ENCODE measurements at regions not wholly inside any gene's neighbourhood (a gene's known extent, or its start where the extent isn't known, plus 50 kb on each side); places are given as distances from the start of the nearest gene placed in this dataset.
"Not testable (repeated sequence)": the region's sequence is repeated elsewhere in the genome, so short reads cannot be mapped to it uniquely, and the experiment has no call there.

DNA sequence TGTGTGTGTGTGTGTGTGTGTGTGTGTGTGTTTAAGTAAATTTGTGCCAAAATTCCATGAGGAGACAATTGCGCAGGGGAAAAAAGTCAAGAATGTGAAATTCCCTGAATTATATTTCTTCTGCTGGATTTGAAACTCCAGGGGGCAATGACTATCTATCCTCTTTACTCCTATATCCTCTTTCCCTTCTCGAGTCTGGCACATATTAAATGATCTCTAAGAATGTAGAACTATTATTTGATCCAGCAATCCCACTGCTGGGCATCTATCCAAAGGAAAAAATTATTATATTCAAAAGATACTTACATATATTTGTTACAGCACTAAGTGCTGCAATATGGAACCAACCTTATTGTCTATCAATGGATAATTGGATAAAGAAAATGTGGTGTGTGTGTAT is 350.1 kb upstream of the ADAMTS9 start:
- no peak for DNase-seq (ENCODE audit: low spot score)

- no peak for DNase-seq (ENCODE audit: low spot score)
These were observed 347.4 kb upstream of the ADAMTS9 start for GRCh38 chr3:65035246-65035645.

DNA sequence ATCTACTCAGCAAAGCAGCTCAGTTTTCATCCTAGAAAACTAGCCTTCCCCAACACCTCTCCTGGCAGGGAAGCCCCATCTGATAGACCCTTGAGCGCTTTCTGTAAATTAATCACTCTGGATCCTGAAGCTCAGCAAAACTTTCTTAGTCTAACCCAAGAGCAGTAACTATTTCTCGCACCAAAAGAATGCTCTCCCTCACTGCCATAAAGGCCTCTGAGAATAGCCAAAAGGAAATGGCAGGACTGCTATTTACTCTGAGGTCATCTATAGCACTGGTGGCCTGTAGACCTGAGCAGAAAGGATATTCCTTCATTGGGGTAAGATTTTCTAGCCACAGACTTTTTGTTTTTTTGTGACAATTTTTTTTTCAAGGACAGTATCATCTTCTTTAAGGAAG is 345.8 kb upstream of the ADAMTS9 start:
- no peak for DNase-seq (ENCODE audit: low spot score)

- DNase-seq (ENCODE audit: low spot score), result no peak
These were observed 343.2 kb upstream of the ADAMTS9 start for GRCh38 chr3:65030847-65031463.

DNA sequence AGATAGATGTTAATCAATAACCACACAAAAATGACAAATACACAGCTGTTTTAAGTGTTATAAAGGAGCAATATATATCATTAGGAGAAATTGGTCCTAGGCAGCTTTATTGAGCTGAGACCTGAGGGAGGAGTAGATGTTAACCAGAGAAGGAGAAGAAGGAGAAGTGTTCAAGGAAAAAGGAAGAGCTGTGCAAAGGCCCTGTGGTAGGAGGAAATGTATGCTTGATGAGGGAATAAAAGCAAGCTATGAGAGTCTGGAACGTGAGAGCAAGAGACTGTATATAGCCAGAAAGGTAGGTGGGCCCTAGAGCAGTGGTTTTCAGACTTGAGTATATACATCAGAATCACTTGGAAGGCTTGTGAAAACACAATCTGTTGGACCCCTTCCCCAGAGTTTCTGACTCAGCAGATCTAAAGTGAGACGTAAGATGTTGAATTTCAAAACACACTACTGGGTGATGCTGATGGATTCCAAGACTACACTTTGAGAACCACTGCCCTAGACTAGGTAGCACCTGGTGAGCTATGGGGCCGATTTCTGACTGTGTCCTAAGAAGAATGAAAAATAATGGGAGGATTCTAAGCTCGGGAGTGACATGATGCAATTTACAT is 342.3 kb upstream of the ADAMTS9 start:
- no peak for DNase-seq (ENCODE audit: low spot score)

DNA sequence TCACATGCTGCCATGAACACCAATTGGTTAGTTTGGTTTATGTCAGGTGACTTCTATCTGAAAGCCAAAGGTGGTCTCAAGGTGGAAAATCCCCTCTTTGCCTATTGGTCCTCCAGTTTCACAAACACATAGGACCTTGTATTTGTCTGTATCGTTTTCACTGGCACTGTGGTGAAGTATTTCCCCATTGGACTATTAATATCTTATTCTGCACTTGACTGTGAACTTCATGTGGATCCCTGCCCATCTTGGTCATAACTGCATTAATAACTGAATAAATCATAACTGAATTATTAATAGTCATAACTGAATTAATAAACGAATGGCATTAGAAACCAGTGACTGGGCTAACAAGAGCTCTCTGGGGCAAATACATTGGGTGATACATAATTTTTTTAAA is 341.3 kb upstream of the ADAMTS9 start:
- no peak for DNase-seq (ENCODE audit: low spot score)

DNA sequence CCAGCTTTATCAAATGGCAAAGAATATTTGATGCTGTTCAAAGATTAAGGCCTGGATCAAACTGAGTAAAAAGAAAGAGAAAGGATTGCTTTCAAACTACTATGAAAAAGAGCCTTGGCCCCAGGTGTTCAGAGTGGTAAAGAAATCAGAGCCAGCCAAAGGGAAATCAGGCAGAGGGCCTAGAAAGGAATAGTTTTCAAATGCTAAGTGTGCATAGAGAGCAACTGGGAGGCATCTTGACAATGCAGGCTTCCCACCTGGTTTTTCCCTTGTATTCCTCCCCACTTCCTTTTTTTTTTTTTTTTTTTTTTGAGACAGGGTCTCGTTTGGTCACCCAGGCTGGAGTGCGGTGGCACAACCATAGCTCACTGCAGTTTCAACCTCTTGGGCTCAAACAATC is 340.2 kb upstream of the ADAMTS9 start:
- DNase-seq (ENCODE audit: low spot score), result no peak

GRCh38 chr3:65027335-65027734 is 339.5 kb upstream of the ADAMTS9 start:
- no peak for DNase-seq (ENCODE audit: low spot score)

DNA sequence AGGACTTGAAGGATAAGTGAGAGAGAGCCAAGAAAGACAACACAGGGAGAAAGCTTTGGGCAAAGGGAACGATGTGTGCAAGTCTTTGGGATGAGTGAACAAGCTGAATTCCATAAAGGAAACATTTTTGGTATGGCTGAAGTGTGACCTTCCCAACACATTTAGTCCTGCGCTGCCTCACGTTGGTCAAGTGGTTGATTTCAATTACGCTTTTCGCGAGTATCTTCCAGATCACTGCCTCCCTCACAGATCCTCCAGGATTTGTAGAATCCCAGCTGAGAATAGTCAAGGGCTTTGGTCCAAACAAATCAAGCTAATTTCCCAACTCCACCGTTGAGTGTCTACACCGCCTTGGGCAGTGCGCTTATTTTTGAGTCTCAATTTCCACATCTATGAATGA is 338.4 kb upstream of the ADAMTS9 start:
- DNase-seq (ENCODE audit: low spot score), result no peak

- no peak for DNase-seq (ENCODE audit: low spot score)
These were observed 336.3 kb upstream of the ADAMTS9 start for GRCh38 chr3:65024148-65024547.

DNA sequence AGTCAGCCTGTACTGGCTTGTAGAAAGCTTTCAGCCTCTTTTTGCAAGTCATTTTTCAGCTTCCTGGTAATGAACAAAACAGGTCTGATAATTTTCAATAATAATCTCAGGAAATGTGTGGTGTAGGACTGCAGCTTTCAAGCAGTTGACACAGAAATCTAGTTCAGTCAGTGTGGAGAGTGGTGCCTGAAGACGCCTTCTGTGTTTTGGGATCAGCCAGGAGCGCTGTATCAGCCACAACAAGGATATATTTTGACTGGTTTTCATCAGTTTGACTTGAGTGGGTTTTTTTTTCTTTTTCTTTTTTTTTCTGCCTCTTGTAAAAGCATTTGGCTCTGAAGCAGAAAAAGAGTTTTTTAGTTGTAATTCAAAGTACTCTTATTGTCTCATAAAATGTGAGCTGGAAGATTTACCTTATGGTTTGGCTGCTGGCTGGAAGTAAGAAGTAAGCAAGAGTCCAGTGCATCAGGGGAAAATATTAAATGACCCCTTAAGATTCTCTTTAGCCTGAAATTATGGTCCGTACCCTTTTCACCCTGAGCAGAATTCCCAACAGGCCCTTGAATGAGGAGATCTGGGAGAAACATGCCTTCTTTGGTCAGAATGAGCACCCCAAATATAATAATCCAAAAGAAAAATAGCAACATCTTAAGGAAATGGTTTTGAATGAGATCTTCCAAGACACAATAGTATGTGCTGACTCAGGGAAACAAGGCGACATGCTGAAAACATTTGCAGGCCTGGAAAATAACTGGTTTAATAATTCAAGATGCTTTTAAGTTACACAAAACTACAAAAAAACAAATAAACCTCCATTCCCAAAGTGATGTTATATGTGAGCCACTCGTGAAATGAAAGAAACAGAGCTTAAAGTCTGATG is 332.7 kb upstream of the ADAMTS9 start:
- DNase-seq (ENCODE audit: low spot score), result no peak

DNA sequence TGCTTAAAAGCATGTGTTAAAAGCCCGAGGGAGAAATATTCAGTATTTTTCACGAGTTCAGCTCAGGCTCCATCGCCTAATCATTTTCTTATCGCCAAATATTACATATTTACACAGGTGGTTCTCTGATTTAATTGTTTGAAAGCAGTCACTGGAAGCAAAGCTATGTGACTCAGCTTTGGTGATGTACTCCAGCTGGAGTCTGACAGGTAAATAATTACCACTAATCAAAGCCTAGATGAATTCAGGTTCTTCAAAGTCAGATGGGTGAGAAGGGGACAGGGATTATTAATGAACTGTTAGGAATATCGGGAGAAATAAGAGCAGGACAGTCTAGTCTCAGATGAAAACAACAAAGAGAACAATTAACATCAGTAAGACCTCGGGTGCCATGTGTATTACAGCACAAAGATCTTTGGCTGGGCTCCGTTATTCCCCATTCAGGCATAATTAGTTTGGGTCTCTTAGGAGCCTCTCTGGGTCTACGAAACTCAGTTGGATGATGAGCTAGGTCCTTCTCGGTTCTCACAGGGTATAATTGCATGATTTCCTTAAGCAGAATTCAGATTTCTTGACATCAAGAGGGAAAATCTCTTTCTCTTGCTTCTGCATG is 331.7 kb upstream of the ADAMTS9 start:
- no peak for DNase-seq (ENCODE audit: low spot score)

GRCh38 chr3:65018801-65019200 is 331.0 kb upstream of the ADAMTS9 start:
- DNase-seq (ENCODE audit: low spot score), result no peak

- DNase-seq (ENCODE audit: low spot score), result no peak
These were observed 329.6 kb upstream of the ADAMTS9 start for GRCh38 chr3:65017359-65017758.

GRCh38 chr3:65015711-65016110 is 327.9 kb upstream of the ADAMTS9 start:
- no peak for DNase-seq (ENCODE audit: low spot score)

- DNase-seq (ENCODE audit: low spot score), result no peak
These were observed 325.3 kb upstream of the ADAMTS9 start for GRCh38 chr3:65013053-65013452.

- DNase-seq (ENCODE audit: low spot score), result no peak
These were observed 318.5 kb upstream of the ADAMTS9 start for GRCh38 chr3:65006300-65006739.

GRCh38 chr3:65005486-65005885 is 317.7 kb upstream of the ADAMTS9 start:
- no peak for DNase-seq (ENCODE audit: low spot score)

DNA sequence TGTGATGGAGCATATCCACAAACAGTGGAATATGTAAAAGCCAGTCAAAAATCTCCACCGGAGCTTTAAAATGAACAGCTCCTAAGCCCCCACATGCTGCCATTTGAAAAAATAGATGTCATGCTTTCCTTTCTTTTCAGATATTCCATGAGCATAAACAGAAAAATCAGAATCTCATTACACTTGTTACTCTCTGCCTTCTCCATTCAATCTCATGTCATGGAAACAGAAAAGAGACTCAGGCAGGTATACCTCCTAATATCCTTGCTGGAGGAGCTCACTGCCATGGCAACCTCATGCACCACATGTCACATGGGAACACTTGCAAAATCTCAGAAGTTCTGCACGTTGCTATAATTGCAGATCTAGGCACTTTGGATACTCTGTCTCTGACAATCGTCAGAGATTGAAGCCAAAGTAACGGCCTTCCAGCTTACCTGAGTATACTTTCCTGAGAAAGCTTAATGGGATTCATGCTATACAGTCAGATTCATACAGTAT is 317.0 kb upstream of the ADAMTS9 start:
- DNase-seq (ENCODE audit: low spot score), result no peak

DNA sequence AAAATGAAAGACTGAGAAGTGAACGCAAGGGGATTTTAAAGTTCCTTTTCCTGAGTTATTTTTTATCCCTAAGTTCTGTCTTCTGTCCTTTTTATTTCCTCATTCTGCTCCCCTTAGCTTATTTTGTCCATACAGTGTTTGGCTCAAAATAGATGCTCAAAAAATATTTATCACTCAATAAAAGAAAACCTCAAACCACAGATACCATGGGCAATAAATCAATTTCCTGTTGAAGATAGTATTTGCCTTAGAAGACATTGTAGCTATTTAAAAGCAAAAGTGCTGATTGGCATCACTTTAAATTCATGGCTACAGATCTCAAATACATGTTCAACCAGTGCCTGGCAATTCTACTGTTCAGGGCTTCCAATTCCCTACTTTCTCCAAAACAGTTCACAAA is 316.5 kb upstream of the ADAMTS9 start:
- DNase-seq (ENCODE audit: low spot score), result no peak

GRCh38 chr3:65001119-65001518 is 313.3 kb upstream of the ADAMTS9 start:
- not testable (repeated sequence) for DNase-seq (ENCODE audit: low spot score)

GRCh38 chr3:64998317-64998716 is 310.5 kb upstream of the ADAMTS9 start:
- no peak for DNase-seq (ENCODE audit: low spot score)
